HG02798 (cell line): ENCODE measurements at regions not wholly inside any gene's neighbourhood (a gene's known extent, or its start where the extent isn't known, plus 50 kb on each side); places are given as distances from the start of the nearest gene placed in this dataset.
A peak's percentile ranks its signal among the peaks of the same experiment; 100 is the strongest.

Experiments used
- ATAC-seq: cut with Tn5 transposase; IDR thresholded peaks from one replicate; pipeline ENCODE4 v1.9.1; 2021; ENCODE audit warnings: mild to moderate bottlenecking; ENCODE audit not compliant: unreplicated experiment, poor library complexity

DNA sequence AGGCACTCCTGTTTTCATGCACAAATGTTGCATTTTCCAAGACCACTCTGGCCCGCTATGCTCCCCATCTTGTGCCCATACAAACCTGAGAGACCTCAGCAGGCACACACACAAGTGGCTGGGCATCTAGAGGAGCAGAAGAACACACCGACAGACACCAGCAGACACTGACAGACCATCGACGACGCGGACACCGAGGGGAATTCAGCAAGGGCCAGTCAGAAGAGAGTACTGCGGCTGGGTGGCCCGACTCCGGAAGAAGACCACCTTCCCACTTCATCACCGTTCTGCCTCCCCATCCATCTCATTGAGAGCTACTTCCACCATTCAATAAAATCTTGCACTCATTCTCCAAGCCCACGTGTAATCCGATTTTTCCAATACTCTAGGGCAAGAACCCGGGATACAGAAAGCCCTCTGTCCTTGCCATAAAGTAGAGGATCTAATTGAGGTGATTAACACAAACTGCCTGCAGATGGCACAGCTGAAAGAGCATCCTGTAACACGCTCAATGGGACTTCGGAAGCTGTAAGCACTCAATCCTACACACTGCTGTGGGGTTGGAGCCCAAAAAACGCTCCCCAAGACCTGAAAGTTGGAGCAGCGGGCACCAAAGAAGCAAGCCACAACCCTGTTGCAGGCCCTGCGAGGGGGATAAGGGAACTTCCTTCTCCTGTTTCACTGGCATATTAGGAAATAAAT is 780.9 kb downstream of the ARAP2 start:
- no peak for ATAC-seq

DNA sequence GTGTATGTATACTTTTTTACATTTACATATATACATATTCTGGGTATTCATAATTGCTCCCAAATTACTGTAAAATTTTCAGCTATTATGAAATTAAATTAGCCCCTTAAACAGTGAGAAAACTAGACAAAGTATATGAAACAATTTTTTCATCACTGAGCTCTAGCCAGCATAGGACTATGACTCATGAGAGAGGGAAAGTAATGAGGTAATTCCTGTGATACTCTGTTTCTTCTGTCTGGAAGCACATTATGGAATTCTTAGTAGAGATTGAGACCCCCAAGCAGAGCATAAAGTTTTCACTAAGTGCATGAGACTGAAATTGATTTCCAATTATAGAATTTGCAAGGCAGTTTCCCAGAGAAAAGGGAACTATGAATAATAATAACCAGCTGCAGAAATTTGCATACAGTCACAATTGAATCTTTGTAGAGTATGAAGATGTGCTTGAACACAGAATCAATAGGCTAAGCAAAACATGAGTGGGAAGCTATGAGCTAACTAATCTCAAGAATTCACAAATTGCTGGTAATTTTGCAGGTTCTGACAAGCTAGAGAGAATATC is 779.3 kb downstream of the ARAP2 start:
- no peak for ATAC-seq

DNA sequence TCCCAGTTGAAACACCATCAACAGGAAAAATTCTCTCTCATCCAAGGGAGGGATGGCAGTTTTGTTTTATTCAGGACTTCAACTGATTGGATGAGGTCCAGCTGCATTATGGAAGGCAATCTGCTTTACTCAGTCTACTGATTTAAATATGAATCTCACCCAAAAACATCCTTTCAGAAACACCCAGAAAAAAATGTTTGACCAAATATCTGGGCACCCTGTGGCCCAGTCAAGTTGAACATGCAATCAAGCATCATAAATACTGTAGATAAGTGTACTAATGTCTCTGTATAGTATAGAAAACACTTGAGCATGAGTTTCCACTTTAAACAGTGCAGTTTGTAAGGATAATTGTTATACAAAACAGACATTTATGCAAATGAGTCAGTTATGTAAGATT is 753.2 kb downstream of the ARAP2 start:
- ATAC-seq, result no peak

DNA sequence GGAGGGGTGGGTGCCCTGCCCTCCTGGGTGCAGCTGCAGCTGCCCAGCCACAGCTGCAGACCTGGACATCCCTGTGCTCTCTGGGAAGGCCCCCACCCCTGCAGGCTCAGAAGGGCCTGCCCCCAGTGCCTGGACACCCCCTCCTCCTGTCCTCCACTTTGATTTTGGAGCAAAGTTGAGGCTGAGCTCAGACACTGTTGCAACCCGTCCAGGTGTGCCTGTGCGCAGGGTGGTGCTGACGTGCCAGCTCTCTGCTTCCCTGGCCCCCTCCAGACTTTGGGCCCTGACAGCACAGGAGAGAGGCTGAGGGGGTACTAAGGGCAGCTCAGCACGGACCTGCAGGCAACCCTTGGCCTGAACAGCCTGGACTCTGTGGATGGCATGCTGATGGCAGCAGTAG is 750.3 kb downstream of the ARAP2 start:
- no peak for ATAC-seq

DNA sequence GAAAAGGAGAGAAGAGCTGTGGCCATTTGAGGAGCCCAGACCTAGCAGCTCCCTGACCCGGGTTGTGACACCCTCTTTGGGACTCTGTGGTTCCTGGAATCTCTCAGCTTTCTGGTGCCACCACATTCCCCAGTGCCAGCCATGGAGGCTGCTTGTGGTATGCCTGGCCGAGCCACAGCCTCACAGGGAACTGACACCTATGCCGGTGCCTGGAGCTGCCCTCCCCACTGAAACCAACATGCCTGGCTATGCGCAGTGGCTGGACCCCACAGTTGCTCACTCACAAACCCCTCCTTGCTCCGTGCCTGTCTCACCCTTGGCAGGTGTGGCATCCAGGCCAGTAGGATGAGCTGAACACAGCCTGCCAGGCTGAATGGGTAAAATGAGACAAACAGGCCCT is 749.4 kb downstream of the ARAP2 start:
- ATAC-seq, result no peak

DNA sequence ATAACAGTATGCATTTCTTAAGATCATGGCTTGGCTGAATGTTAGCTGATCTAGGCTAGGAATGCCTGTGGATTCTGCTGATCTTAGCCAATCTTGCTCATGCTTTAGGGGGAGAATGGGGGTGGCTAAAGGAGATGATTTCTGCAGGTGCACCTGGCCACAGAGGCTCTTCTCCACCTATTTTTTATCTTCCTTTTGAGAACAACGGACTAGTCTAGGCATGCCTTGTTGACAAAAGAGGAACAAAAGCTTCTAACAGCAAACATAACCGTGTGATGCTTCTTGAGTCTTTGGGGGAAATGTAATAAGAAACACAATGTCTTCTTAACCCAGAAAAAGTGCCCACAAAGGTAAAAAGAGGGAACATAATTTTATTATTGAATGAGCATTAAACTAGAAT is 743.5 kb downstream of the ARAP2 start:
- peak; percentile 66 for ATAC-seq

DNA sequence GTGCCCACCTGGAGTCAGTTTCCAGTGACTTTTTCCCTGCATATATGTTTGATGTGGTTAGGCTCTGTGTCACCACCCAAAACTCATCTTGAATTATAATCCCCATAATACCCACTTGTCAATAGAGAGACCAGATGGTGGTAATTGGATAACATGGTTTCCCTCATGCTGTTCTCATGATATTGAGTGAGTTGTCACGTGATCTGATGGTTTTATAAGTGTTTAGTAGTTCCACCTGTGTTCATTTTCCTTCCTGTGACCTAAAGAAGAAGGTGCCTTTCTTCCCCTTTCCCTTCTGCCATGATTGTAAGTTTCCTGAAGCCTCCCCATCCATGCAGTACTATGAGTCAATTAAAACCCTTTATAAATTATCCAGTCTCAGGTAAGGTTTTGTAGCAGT is 740.9 kb downstream of the ARAP2 start:
- no peak for ATAC-seq

DNA sequence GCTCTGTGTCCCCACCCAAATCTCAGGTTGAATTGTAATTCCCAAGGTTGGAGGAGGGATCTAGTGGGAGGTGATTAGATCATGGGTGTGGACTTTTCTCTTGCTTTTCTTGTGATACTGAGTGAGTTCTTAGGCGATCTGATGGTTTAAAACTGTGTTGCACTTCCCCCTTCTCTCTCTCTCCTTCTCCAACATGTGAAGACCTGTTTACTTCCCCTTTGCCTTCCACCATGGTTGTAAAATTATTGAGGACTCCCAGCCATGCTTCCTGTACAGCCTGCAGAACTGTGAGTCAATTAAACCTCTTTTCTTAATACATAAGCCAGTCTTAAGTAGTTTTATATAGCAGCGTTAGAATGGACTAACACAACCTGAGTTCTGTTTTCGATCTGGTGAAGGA is 738.2 kb downstream of the ARAP2 start:
- no peak for ATAC-seq

DNA sequence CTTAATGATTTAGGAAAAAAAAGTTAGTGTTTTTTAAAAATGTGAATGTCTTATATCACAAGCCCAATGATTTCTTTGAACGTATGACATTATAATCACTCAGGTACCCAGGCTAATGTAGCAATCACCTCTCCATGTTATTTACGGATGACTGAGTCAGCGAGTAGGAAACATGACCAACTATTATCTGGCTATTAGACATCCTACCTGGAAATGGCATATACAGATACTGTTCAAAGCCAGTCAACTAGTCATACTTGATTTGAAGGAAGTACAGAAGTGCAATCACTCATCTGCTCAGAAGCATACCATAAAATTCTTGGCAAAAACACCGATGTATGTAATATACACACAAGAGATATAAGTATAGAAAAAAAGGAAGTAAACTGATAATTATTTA is 732.5 kb downstream of the ARAP2 start:
- no peak for ATAC-seq

DNA sequence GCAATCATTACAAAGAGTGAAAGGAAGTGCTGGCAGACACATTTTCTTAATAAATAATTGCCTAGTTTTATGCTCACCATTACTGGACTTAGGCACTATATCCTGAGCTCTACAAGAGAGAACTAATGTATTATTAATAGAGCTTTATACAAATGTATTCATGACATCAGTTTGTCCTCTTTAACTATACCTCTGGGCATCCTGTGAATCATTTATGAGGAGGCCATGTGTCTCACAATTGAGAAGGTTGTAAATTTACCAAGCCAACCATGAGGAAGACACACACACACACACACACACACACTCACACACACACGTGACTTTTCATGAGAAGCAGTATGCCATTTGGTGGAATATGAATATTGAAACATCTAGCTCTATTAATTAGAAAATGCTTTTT is 728.2 kb downstream of the ARAP2 start:
- ATAC-seq, result no peak

DNA sequence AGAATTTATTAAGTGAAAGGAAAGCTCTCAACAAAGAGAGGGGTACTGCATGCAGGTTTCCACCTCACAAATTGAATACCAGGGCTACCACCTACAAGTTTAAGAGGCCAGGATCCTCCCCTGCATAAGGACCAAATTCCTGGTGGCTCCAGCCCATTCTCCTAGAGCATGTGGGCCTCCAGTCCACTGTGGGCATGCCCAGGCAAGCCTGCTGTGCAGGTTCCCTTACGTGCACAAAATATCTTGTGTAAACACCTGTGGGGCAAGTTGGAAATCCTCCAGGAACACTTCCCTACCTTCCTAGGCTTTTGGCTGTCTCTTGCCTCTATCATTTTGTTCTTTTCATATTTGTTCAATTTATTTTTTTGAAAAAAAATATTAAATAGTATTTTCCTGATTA is 724.3 kb downstream of the ARAP2 start:
- no peak for ATAC-seq

DNA sequence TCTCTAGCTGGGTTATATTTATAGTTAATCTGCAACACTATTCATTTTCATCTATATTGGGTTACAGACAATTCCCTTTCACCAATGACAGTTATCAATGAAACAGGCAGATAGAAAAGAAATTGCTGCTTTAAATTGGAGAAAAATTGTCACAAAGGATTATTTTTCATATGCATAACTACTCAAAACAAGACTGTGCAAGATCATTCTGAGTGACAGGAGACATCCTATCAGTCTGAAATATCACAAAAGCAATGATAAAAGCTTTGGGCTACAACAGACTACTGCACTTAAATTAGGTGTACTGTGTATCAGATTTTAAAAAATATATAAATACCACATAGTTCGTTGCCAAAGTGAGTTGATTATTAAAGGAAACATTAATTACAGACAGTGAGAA is 722.6 kb downstream of the ARAP2 start:
- no peak for ATAC-seq

DNA sequence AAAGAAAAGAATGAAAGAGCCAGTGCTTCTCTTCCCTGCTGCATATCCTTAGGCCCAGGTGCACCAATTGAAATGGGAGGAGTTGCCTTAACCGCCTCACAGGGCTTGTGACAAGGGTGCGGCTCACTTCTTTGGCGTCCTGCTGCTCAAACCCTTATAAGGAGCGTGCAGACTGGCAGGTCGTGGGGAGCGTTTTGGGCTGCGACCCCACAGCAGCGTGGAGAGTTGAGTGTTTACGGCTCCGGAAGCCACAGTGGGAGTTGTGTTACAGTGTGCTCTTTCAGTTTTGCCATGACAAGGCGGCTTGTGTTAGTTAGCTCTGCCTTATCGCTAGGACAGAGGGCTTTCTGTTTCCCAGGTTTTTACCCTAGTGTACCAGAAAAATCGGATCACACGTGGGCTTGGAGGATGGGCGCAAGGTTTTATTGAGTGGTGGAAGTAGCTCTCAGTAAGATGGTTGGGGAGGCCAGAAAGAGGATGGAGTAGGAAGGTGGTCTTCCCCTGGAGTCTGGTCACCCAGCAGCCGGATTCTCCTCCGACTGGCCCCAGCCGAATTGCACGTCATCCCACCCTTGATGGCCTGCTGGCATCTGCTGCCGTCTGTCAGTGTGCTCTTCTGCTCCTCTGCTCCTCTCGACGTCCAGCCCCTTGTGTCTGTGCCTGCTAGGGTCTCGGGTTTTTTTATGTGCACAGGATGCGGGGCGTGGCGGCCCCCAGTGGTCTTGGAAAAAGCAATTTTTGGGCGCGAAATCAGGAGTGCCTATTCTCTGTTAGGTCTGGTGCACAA is 718.9 kb downstream of the ARAP2 start:
- ATAC-seq, result no peak

DNA sequence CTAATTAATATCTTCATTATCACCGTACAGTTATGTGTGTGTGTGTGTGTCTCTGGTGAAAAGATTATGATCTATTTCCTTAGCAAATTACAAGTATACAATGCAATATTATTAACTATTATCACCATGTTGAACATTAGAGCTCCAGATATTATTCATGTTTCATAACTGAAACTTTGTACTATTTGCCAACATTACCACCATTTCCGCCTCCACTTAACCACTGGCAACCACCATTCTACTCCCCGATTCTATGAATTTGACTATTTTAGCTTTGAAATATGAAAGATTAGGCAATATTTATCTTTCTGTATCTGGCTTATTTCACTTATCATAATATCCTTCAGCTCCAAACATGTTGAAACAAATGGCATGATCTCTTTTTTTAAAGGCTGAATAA is 717.9 kb downstream of the ARAP2 start:
- no peak for ATAC-seq

DNA sequence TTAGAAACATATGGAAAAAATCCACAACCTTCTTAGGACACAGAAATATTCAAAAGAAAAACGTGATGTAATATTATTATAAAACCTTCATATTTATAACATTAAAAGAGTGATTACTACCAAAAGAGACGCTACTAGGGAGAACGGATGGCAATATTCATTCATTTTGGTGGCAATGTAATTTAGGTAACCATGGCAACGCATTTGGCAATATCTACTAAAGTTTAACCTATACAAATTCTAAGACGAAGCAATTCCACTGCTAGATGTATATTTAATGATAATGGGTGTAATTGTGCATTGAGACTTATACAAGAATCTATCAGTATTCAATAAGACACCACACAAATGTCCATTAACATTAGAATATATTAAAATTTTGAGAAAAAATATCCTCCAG is 709.4 kb downstream of the ARAP2 start:
- no peak for ATAC-seq

DNA sequence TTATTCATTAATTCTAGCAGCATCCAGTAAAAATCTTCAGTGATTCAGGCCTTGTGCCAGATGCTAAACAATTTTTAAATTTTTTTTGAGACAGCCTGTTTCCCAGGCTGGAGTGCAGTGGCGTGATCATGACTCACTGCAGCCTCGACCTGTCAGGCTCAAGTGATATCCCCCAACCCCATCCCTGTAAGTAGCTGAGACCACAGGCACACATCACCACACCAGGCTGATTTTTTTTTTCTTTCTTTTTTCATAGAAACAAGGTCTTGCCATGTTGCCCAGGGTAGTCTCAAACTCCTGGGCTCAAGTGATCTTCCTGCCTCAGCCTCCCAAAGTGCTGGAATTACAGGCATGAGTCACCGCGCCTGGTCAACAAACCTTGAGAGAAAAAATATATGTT is 705.5 kb downstream of the ARAP2 start:
- no peak for ATAC-seq

DNA sequence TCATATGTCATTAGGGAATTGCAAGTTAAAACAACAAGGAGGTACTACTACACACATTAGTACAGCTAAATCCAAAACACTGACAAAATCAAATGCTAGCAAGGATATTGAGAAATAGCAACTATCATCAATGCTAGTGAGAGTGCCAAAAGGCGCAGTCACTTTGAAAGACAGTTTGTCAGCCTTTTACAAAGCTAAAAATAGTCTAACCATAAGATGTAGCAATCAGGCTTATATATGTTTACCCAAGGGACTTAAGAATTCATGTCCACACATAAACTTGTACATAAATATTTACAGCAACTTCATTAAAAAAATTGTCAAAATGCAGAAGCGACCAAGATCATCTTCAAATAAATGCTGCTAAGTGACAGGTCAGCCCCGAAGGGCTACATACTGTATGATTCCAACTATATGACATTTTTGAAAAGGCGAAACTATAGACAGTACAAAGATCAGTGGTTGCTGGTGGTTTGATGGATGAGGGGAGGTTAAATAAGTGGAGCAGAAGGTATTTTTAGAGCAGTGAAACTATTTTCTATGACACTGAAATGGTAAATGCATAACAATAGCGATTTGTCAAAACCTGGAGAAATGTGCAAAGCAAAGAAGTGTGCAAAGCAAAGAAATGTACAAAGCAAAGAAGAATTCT is 704.8 kb downstream of the ARAP2 start:
- ATAC-seq, result no peak

DNA sequence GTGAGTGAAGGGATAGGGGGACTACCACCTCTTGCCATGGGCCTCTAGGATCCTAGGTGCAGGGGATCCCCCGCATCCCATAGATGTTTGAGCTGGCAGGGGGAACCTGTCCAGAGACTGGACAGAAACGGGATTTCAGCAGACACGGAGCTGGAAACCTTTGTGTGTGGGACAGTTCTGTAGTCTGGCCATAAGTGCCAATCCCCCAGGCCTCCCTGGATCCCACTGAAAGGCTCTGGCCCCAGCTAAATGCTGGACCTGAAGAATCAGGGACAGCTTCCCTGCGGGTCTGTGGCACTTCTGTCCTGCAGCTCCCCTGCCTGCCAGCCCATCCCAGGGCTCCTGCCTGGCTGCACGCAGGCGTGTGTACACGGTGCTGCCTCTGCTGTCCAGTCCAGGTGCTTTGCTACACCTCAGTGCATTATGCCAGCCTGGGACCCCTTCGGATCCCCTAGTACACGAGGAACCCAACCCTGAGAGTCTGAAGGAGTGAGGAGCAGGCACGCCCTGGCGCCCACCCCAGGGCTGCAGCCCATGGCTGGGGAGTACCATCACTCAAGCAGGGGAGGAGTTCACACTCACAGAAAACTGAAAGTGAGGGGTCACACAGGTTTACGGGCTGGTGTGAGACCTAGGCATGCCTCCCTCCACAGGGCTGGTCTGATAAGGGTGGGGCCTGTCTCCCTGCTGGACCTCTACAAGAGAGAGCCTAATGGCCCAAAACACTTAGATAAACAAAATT is 703.0 kb downstream of the ARAP2 start:
- ATAC-seq, result no peak

DNA sequence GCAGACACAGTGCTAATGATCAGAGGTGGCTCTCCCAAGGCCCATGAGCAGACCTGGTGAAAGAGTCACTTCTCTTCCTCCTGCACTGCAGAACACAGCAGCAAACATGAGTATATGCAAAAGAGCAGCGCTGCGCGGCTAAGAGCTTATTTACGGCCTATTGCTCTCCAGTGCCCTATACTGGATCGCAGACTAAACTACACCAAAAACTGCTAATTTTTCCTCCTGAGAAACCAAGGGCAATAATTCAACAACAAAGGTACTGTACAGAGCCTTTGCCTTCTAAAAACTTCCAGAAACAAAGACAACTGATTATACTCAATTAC is 702.5 kb downstream of the ARAP2 start:
- ATAC-seq, result no peak

DNA sequence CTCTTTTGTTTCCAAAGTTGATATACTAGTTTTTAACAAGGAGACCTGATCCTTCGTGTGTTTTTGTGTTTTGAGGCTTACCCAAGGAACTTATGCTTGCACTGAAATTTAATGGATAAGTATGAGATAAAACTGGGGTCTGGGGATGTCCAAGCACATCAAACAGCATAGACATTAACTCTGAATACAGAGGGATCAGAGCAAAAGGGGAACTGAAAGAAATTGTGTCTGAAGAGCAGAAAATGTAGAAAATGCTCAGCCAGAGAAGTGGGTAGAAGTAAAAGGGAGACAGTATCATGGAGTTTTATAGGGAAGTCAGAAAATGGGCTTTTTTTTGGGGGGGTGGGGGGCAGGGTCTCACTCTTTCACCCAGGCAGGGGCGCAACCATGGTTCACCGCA is 695.4 kb downstream of the ARAP2 start:
- ATAC-seq, result no peak

DNA sequence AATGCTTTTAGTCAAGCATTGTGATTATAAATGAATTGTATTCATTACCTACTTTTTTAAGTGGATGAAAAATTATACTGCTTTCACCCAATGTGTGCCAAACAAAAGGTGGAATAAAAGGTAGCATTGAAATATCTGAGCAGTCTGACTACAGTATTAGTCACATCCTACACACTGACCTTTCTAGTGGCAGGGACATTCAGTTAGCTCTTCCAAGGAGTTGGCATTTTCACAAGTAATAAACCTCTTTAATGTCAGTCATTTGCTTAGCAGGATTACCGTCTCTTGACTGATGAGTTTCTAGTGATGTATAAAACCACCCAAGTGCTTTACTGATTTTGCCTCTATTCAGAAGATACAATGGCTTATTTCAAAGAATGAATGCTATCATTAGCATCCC is 687.9 kb downstream of the ARAP2 start:
- no peak for ATAC-seq
